Fibroblast of villous mesenchyme (primary cell): ENCODE measurements at regions not wholly inside any gene's neighbourhood (a gene's known extent, or its start where the extent isn't known, plus 50 kb on each side); places are given as distances from the start of the nearest gene placed in this dataset.

Experiments used
- DNase-seq: peaks from one replicate; pipeline ENCODE4 v3.0.0-alpha.2; 2010; ENCODE audit warnings: low read depth
- H3K4me3 ChIP-seq: 2 replicates; pipeline ENCODE4 v1.5.1; 2011; ENCODE audit warnings: low read depth, mild to moderate bottlenecking, low read length
- TF ChIP-seq, protein P1 (sequence below): IDR thresholded peaks from 2 replicates; pipeline ENCODE4 v1.5.1; 2012; ENCODE audit warnings: low read depth, mild to moderate bottlenecking, low read length; ENCODE audit not compliant: insufficient read depth

DNA sequence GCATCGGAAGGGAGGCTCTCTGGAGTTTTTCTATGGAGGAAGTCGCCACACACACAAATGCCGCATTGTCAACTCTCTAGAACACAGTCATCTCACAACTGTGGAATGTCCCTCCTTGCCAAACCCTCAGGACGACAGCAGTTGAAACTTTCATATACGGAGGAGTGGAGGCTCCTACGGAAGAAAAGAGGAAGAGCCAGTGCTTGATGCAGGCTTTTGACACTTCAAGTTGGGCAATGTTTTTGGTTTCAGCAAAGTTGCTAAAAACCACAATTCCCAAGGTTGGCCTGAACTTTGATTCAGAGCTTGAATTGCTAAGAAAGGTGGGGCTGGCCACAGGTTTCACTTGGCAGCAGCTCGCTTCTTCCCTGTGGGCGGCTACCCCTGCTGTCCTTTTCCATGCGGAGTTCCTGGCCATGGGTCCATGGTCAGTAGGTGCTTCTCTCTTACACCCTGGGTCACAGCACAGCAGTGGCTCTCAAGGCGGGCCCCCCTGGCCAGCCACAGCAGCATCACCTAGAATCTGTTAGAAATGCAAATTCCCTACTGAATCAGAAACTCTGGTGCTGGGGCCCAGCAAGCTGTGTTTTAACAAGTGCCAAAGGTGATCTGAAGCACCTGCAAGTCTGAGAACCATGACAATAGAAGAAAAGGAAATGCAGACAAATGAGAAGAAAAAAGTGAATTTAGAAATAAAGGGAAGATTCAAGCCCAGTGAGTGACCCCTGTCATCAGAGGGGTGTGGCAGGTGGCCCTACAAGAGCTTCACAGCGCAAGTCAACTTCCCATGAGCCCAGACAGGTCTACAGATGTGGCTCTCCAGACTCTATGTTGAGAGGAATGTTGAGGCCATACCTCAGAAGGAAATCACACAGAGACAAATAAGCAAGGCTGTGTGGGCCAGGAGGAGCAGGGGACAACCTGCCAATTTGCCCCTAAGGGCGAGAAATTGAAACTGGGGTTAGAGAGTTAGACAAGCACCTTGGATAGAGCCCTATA is 856.4 kb downstream of the RNF144A start:
- no peak overlapping the region for H3K4me3 ChIP-seq
- TF ChIP-seq, protein P1, sequence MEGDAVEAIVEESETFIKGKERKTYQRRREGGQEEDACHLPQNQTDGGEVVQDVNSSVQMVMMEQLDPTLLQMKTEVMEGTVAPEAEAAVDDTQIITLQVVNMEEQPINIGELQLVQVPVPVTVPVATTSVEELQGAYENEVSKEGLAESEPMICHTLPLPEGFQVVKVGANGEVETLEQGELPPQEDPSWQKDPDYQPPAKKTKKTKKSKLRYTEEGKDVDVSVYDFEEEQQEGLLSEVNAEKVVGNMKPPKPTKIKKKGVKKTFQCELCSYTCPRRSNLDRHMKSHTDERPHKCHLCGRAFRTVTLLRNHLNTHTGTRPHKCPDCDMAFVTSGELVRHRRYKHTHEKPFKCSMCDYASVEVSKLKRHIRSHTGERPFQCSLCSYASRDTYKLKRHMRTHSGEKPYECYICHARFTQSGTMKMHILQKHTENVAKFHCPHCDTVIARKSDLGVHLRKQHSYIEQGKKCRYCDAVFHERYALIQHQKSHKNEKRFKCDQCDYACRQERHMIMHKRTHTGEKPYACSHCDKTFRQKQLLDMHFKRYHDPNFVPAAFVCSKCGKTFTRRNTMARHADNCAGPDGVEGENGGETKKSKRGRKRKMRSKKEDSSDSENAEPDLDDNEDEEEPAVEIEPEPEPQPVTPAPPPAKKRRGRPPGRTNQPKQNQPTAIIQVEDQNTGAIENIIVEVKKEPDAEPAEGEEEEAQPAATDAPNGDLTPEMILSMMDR: no peak
- DNase-seq: no peak

DNA sequence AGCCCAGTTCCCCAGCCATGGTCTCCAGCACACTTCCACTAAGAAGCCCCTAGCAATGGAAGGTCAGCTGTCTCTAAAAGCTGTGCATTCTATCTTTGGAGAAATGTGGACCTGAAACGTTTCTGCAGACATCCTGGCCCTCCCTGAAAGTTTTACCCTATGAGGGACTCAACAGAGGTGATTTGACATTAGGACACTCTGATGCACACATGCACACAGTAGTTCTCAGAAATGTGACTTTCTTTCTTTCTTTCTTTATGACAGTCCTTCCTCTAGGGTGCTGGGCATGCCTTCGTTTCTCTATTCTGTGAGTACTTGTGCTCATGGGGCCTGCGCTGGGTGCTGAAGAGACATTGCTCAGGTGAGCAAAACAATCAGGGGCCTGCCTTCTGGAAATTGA is 857.3 kb downstream of the RNF144A start:
- DNase-seq: no peak
- TF ChIP-seq, protein P1: no peak
- no peak overlapping the region for H3K4me3 ChIP-seq

DNA sequence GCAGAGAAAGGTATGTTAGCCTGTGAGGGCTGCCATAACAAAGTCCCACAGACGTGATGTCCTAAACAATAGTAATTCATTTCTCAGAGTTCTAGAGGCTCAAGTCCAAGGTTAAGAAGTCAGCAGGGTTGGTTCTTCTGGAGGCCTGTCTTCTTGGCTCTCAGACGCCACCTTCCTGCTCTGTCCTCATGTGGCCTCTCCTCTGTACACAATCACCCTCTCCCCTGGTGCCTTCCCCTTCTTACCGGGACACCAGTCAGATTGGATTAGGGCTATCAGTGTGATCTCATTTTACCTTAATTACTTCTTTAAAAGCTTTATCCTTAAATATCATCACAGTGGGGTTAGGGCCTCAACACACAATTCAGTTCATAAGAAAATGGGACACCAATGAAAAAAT is 860.5 kb downstream of the RNF144A start:
- no peak for DNase-seq
- TF ChIP-seq, protein P1: no peak
- H3K4me3 ChIP-seq: no peak overlapping the region

DNA sequence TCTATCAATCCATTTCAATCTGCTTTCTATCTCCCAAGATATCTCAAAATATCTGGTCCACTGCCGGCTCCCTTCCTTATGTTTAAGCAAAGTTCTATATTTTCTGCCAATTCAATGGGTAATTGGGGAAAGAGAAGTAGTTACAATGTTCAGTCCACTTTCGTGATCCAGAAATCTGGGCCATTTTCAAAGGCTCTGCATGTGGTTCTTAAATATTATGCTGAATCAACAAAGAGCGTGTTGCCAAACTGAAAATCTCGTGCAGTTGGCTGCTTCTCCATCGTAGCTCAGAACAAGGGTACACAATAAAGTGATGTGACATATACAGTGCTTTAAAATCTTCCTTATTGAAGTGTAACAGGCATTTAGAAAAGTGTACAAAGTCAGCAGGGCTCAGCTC is 863.1 kb downstream of the RNF144A start:
- no peak overlapping the region for H3K4me3 ChIP-seq
- TF ChIP-seq, protein P1: no peak
- DNase-seq: no peak

DNA sequence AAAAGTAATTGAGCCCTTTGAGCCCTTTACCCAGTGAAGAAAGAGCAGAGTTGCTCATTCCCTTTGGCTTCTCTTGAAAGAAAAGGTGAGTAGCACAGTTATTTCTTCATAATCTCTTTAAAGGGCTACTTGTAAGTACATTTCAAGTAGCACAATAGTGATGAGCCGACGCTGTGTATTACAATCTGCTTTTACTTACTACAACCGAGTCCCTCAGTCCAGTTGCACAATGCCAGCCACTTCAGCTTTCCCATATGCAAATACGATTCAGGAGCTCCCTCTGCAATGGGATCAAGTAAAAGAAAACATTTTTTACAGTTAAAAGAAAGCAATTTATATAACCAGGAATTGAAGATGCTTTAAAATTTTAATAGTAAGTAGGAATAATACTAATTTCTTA is 868.5 kb downstream of the RNF144A start:
- no peak for DNase-seq
- TF ChIP-seq, protein P1: no peak

DNA sequence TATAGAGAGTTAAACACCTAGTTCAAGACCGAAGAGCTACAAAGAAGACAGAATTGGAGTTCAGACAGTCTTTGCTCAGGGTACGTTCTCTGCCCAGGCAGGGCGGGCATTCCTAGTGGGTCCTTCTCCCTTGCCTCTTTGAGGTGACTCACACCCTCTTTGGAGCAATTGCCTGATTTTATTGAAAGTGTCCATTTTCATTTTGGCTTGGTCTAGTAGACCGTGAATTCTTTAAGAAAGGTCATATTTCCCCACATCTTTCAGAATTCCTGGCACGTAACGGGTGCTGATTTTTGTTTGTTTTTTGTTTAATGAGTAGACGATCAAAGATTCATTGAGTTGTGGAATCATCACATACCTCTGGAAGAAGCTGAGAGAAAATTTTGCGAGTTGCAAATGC is 871.5 kb downstream of the RNF144A start:
- TF ChIP-seq, protein P1: no peak
- no peak for DNase-seq
- no peak overlapping the region for H3K4me3 ChIP-seq

More for the DNA sequence above, 868.5 kb downstream of the RNF144A start:
- no peak overlapping the region for H3K4me3 ChIP-seq
